GM23338 (cell line): ENCODE measurements at regions not wholly inside any gene's neighbourhood (a gene's known extent, or its start where the extent isn't known, plus 50 kb on each side); places are given as distances from the start of the nearest gene placed in this dataset.

Experiments
- ATAC-seq: fragments of 200-7000 bp; cut with Tn5 transposase; 3 replicates; pipeline ENCODE4 v1.9.1; 2020
- DNase-seq: peaks from one replicate; pipeline ENCODE4 v3.0.0-alpha.2; 2015; ENCODE audit warnings: low spot score
- H2AFZ ChIP-seq: fragments of 200-600 bp; sonication (generic); 2 replicates; pipeline ENCODE4 v1.8.0; 2016; ENCODE audit warnings: antibody characterized with exemption, mild to moderate bottlenecking, moderate library complexity
- H3F3A ChIP-seq: fragments of 200-600 bp; sonication (generic); replicated peaks from 2 replicates; pipeline ENCODE4 v1.8.0; 2017; ENCODE audit warnings: antibody characterized with exemption, mixed run types, low read depth
- H3K27ac ChIP-seq: fragments of 200-600 bp; sonication (generic); 2 replicates; pipeline ENCODE4 v1.6.1; 2016; ENCODE audit warnings: low read depth
- H3K27me3 ChIP-seq: fragments of 200-600 bp; sonication (generic); 2 replicates; pipeline ENCODE4 v1.8.0; 2016; ENCODE audit warnings: mild to moderate bottlenecking, mixed run types, moderate library complexity; ENCODE audit not compliant: insufficient read depth
- H3K36me3 ChIP-seq: fragments of 200-600 bp; sonication (generic); 2 replicates; pipeline ENCODE4 v1.8.0; 2016; ENCODE audit warnings: mild to moderate bottlenecking; ENCODE audit not compliant: insufficient read depth
- H3K4me1 ChIP-seq: fragments of 200-600 bp; sonication (generic); 2 replicates; pipeline ENCODE4 v1.8.0; 2016; ENCODE audit warnings: mild to moderate bottlenecking, moderate library complexity; ENCODE audit not compliant: insufficient read depth
- H3K4me2 ChIP-seq: fragments of 200-600 bp; sonication (generic); 2 replicates; pipeline ENCODE4 v1.7.1; 2017; ENCODE audit warnings: mixed run types
- H3K4me3 ChIP-seq: fragments of 200-600 bp; sonication (generic); 2 replicates; pipeline ENCODE4 v1.6.1; 2016; ENCODE audit warnings: mixed run types
- H3K79me2 ChIP-seq: fragments of 200-600 bp; sonication (generic); replicated peaks from 2 replicates; pipeline ENCODE4 v1.8.0; 2017; ENCODE audit warnings: mild to moderate bottlenecking; ENCODE audit not compliant: insufficient read depth
- H3K9me2 ChIP-seq: fragments of 200-600 bp; sonication (generic); 2 replicates; pipeline ENCODE4 v1.8.0; 2017; ENCODE audit not compliant: insufficient read depth
- H4K20me1 ChIP-seq: fragments of 200-600 bp; sonication (generic); replicated peaks from 2 replicates; pipeline ENCODE4 v1.8.0; 2017; ENCODE audit warnings: mild to moderate bottlenecking; ENCODE audit not compliant: insufficient read depth
- H3K27ac Mint-ChIP-seq: 2 replicates; pipeline ENCODE4 v1.8.0; 2020; ENCODE audit warnings: inconsistent platforms, mild to moderate bottlenecking, moderate library complexity, mixed read lengths
- H3K27me3 Mint-ChIP-seq: 3 replicates; pipeline ENCODE4 v1.8.0; 2022; ENCODE audit warnings: low read depth, mild to moderate bottlenecking, moderate library complexity, mixed read lengths, inconsistent platforms; ENCODE audit not compliant: insufficient read depth, poor library complexity
- H3K36me3 Mint-ChIP-seq: 3 replicates; pipeline ENCODE4 v1.8.0; 2021; ENCODE audit warnings: low read depth, mild to moderate bottlenecking, inconsistent platforms, moderate library complexity, mixed read lengths
- H3K4me1 Mint-ChIP-seq: 3 replicates; pipeline ENCODE4 v1.8.0; 2020; ENCODE audit warnings: mild to moderate bottlenecking, inconsistent platforms, mixed read lengths
- H3K4me3 Mint-ChIP-seq: 3 replicates; pipeline ENCODE4 v1.8.0; 2021; ENCODE audit warnings: moderate library complexity, mild to moderate bottlenecking, inconsistent platforms, mixed read lengths
- H3K9me3 Mint-ChIP-seq: 3 replicates; pipeline ENCODE4 v1.8.0; 2020; ENCODE audit warnings: moderate library complexity, mild to moderate bottlenecking, inconsistent platforms, mixed read lengths
- CREB1 ChIP-seq: fragments of 250-450 bp; sonication (Bioruptor Pico); IDR thresholded peaks from 2 replicates; pipeline ENCODE4 v1.5.0; 2020; ENCODE audit warnings: low read depth, mild to moderate bottlenecking, moderate library complexity
- EZH2 ChIP-seq: fragments of 200-600 bp; sonication (generic); IDR thresholded peaks from one replicate; pipeline ENCODE4 v1.8.0; 2017; ENCODE audit warnings: antibody characterized with exemption, mild to moderate bottlenecking, low read depth; ENCODE audit not compliant: unreplicated experiment
- EZH2phosphoT487 ChIP-seq: fragments of 200-600 bp; sonication (generic); IDR thresholded peaks from one replicate; pipeline ENCODE4 v1.8.1; 2018; ENCODE audit warnings: antibody characterized with exemption; ENCODE audit not compliant: unreplicated experiment
- JUNB ChIP-seq: IDR thresholded peaks from one replicate; pipeline ENCODE4 v1.6.1; 2016; ENCODE audit warnings: antibody characterized with exemption; ENCODE audit not compliant: unreplicated experiment
- NANOG ChIP-seq: IDR thresholded peaks from 2 replicates; pipeline ENCODE4 v1.6.1; 2016; ENCODE audit warnings: antibody characterized with exemption, borderline replicate concordance
- POLR2AphosphoS5 ChIP-seq: IDR thresholded peaks from 2 replicates; pipeline ENCODE4 v1.6.1; 2016; ENCODE audit warnings: antibody characterized with exemption, low read depth
- STAT1 ChIP-seq: IDR thresholded peaks from one replicate; pipeline ENCODE4 v1.6.1; 2016; ENCODE audit warnings: antibody characterized with exemption; ENCODE audit not compliant: unreplicated experiment
- ZNF114 ChIP-seq: fragments of 250-450 bp; sonication (Bioruptor Pico); IDR thresholded peaks from 2 replicates; pipeline ENCODE4 v1.5.0; 2020; ENCODE audit warnings: mild to moderate bottlenecking, moderate library complexity
- ZNF331 ChIP-seq: fragments of 250-450 bp; sonication (Bioruptor Pico); IDR thresholded peaks from 2 replicates; pipeline ENCODE4 v1.5.0; 2020; ENCODE audit warnings: low read depth, mild to moderate bottlenecking, moderate library complexity
- TF ChIP-seq, protein P1 (sequence below), 2 experiments: fragments of 200-600 bp in 1 of 2; sonication (generic) in 1 of 2; conservative IDR thresholded peaks; 2 replicates each; pipeline versions ENCODE4 v1.5.1 to v1.6.1; 2016 to 2017; ENCODE audit warnings: antibody characterized with exemption in 2 of 2, low read depth in 2 of 2, mild to moderate bottlenecking in 2 of 2, moderate library complexity in 1 of 2
- TF ChIP-seq, protein P2 (sequence below): fragments of 250-450 bp; sonication (Bioruptor Pico); IDR thresholded peaks from 2 replicates; pipeline ENCODE4 v1.5.0; 2020; ENCODE audit warnings: mild to moderate bottlenecking, moderate library complexity

DNA sequence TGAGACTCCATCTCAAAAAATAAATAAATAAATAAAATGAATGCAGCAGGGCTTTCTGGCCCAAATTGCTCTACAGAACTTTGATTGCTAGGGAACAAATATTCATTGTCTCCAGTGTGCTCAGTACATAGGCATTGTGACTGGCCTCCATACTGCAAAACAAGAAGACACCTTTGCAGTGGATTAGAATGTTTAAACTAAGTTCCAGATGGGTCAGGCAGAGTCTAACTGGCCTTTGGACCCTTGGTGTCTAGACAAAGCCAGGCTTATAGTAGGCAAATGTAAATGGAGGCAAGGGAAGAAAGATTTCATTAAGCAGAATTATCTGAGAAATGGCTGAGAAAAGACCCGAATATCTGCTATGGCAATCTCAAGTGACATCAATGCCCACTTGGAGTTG, 335.2 kb upstream of the C2CD4B start (continued):
- no peak for TF ChIP-seq POLR2AphosphoS5
- no peak for TF ChIP-seq JUNB

DNA sequence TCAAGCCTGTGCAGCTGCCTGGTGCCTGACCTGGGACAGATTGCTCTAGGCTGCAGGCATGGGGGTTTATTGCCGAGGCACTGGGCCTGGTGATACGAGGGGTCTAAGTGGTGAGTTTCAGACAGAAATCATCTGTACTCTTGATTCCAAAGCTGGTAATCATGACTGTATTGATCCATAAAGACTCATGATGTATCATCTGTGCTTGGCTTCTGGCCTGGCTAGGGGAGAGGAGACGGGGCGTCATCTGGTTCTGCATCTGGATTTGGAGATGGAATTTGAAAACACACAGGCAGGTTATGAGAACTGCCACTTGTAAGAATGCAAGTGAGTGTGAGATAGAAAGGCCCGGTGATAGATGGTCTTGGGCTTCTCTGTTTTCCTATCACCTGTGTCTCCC, 337.4 kb upstream of the C2CD4B start:
- H3K4me3 ChIP-seq, result no peak overlapping the region
- no peaks in the 10 kb centered on the region for H3K9me3 Mint-ChIP-seq
- TF ChIP-seq POLR2AphosphoS5, result no peak
- no peak for TF ChIP-seq ZNF114 (CRISPR knock-in tag)
- TF ChIP-seq NANOG, result no peak
- TF ChIP-seq STAT1, result no peak
- TF ChIP-seq EZH2phosphoT487, result no peak
- TF ChIP-seq CREB1 (CRISPR knock-in tag), result no peak
- TF ChIP-seq EZH2, result no peak
- TF ChIP-seq, protein P1, sequence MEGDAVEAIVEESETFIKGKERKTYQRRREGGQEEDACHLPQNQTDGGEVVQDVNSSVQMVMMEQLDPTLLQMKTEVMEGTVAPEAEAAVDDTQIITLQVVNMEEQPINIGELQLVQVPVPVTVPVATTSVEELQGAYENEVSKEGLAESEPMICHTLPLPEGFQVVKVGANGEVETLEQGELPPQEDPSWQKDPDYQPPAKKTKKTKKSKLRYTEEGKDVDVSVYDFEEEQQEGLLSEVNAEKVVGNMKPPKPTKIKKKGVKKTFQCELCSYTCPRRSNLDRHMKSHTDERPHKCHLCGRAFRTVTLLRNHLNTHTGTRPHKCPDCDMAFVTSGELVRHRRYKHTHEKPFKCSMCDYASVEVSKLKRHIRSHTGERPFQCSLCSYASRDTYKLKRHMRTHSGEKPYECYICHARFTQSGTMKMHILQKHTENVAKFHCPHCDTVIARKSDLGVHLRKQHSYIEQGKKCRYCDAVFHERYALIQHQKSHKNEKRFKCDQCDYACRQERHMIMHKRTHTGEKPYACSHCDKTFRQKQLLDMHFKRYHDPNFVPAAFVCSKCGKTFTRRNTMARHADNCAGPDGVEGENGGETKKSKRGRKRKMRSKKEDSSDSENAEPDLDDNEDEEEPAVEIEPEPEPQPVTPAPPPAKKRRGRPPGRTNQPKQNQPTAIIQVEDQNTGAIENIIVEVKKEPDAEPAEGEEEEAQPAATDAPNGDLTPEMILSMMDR (conservative IDR thresholded peaks at IDR 0.05; ENCODE audit: low read depth in 2 of 2), result no peak
- no peak for TF ChIP-seq ZNF331 (CRISPR knock-in tag)
- TF ChIP-seq, protein P2, sequence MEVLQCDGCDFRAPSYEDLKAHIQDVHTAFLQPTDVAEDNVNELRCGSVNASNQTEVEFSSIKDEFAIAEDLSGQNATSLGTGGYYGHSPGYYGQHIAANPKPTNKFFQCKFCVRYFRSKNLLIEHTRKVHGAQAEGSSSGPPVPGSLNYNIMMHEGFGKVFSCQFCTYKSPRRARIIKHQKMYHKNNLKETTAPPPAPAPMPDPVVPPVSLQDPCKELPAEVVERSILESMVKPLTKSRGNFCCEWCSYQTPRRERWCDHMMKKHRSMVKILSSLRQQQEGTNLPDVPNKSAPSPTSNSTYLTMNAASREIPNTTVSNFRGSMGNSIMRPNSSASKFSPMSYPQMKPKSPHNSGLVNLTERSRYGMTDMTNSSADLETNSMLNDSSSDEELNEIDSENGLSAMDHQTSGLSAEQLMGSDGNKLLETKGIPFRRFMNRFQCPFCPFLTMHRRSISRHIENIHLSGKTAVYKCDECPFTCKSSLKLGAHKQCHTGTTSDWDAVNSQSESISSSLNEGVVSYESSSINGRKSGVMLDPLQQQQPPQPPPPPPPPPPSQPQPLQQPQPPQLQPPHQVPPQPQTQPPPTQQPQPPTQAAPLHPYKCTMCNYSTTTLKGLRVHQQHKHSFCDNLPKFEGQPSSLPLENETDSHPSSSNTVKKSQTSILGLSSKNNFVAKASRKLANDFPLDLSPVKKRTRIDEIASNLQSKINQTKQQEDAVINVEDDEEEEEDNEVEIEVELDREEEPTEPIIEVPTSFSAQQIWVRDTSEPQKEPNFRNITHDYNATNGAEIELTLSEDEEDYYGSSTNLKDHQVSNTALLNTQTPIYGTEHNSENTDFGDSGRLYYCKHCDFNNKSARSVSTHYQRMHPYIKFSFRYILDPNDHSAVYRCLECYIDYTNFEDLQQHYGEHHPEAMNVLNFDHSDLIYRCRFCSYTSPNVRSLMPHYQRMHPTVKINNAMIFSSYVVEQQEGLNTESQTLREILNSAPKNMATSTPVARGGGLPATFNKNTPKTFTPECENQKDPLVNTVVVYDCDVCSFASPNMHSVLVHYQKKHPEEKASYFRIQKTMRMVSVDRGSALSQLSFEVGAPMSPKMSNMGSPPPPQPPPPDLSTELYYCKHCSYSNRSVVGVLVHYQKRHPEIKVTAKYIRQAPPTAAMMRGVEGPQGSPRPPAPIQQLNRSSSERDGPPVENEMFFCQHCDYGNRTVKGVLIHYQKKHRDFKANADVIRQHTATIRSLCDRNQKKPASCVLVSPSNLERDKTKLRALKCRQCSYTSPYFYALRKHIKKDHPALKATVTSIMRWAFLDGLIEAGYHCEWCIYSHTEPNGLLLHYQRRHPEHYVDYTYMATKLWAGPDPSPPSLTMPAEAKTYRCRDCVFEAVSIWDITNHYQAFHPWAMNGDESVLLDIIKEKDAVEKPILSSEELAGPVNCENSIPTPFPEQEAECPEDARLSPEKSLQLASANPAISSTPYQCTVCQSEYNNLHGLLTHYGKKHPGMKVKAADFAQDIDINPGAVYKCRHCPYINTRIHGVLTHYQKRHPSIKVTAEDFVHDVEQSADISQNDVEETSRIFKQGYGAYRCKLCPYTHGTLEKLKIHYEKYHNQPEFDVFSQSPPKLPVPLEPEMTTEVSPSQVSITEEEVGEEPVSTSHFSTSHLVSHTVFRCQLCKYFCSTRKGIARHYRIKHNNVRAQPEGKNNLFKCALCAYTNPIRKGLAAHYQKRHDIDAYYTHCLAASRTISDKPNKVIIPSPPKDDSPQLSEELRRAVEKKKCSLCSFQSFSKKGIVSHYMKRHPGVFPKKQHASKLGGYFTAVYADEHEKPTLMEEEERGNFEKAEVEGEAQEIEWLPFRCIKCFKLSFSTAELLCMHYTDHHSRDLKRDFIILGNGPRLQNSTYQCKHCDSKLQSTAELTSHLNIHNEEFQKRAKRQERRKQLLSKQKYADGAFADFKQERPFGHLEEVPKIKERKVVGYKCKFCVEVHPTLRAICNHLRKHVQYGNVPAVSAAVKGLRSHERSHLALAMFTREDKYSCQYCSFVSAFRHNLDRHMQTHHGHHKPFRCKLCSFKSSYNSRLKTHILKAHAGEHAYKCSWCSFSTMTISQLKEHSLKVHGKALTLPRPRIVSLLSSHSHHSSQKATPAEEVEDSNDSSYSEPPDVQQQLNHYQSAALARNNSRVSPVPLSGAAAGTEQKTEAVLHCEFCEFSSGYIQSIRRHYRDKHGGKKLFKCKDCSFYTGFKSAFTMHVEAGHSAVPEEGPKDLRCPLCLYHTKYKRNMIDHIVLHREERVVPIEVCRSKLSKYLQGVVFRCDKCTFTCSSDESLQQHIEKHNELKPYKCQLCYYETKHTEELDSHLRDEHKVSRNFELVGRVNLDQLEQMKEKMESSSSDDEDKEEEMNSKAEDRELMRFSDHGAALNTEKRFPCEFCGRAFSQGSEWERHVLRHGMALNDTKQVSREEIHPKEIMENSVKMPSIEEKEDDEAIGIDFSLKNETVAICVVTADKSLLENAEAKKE (CRISPR knock-in tag), result no peak
- TF ChIP-seq JUNB, result no peak
- peaks cover 9% of the 10 kb centered on the region; the same call in 1 of the 2 replicates for H3K4me1 ChIP-seq
- no peak overlapping the region for H3K4me3 Mint-ChIP-seq
- H3K27ac ChIP-seq, result no peak overlapping the region
- H3K27ac Mint-ChIP-seq, result no peak overlapping the region
- H3K4me2 ChIP-seq, result no peak overlapping the region
- H2AFZ ChIP-seq, result no peak overlapping the region
- no peaks in the 10 kb centered on the region for H4K20me1 ChIP-seq
- H3K27me3 Mint-ChIP-seq, result no peaks in the 10 kb centered on the region
- no peaks in the 10 kb centered on the region for H3K36me3 Mint-ChIP-seq
- no peaks in the 10 kb centered on the region for H3K79me2 ChIP-seq
- DNase-seq (no peak), ATAC-seq (no peak)
- no peaks in the 10 kb centered on the region for H3K36me3 ChIP-seq
- H3K27me3 ChIP-seq, result no peaks in the 10 kb centered on the region
- peaks cover 36% of the 10 kb centered on the region for H3K4me1 Mint-ChIP-seq
- H3F3A ChIP-seq, result no peaks in the 10 kb centered on the region
- H3K9me2 ChIP-seq, result no peaks in the 10 kb centered on the region
